Mesendoderm (in vitro differentiated cells): ENCODE measurements at regions not wholly inside any gene's neighbourhood (a gene's known extent, or its start where the extent isn't known, plus 50 kb on each side); places are given as distances from the start of the nearest gene placed in this dataset.
A peak's percentile ranks its signal among the peaks of the same experiment; 100 is the strongest.

ENCODE experiments used
- DNase-seq: peaks from one replicate; pipeline ENCODE4 v3.0.0; 2013
- H2AK5ac ChIP-seq: 2 replicates; pipeline ENCODE4 v1.6.1; 2013; ENCODE audit warnings: low read length, inconsistent platforms
- H2BK120ac ChIP-seq: 2 replicates; pipeline ENCODE4 v1.6.1; 2013; ENCODE audit warnings: low read depth, mild to moderate bottlenecking, low read length, moderate library complexity, mixed read lengths
- H2BK15ac ChIP-seq: replicated peaks from 2 replicates; pipeline ENCODE4 v1.6.1; 2013; ENCODE audit warnings: low read depth, mild to moderate bottlenecking, moderate library complexity
- H2BK5ac ChIP-seq: 2 replicates; pipeline ENCODE4 v1.6.1; 2013; ENCODE audit warnings: low read length, inconsistent platforms
- H3K18ac ChIP-seq: 2 replicates; pipeline ENCODE4 v1.6.1; 2013; ENCODE audit warnings: mild to moderate bottlenecking, low read length, mixed read lengths
- H3K23ac ChIP-seq: one replicate; pipeline ENCODE4 v1.6.1; 2013; ENCODE audit warnings: low read length
- H3K27ac ChIP-seq: 2 replicates; pipeline ENCODE4 v1.5.1; 2013; ENCODE audit warnings: low read depth, mild to moderate bottlenecking, inconsistent platforms, low read length, moderate library complexity
- H3K27me3 ChIP-seq: 2 replicates; pipeline ENCODE4 v1.6.1; 2013; ENCODE audit warnings: low read length, control low read depth, mild to moderate bottlenecking, inconsistent platforms; ENCODE audit not compliant: insufficient read depth, poor library complexity
- H3K36me3 ChIP-seq: 2 replicates; pipeline ENCODE4 v1.6.1; 2013; ENCODE audit warnings: low read length, inconsistent platforms; ENCODE audit not compliant: control insufficient read depth, insufficient read depth
- H3K4ac ChIP-seq: one replicate; pipeline ENCODE4 v1.6.1; 2013; ENCODE audit warnings: low read depth, mild to moderate bottlenecking, low read length, moderate library complexity
- H3K4me1 ChIP-seq: 2 replicates; pipeline ENCODE4 v1.6.1; 2013; ENCODE audit warnings: low read depth, low read length, inconsistent platforms; ENCODE audit not compliant: control insufficient read depth
- H3K4me2 ChIP-seq: 2 replicates; pipeline ENCODE4 v1.6.1; 2013; ENCODE audit warnings: low read length
- H3K4me3 ChIP-seq: 2 replicates; pipeline ENCODE4 v1.5.1; 2013; ENCODE audit warnings: mild to moderate bottlenecking, low read length
- H3K56ac ChIP-seq: one replicate; pipeline ENCODE4 v1.6.1; 2013; ENCODE audit warnings: low read length
- H3K79me1 ChIP-seq: 2 replicates; pipeline ENCODE4 v1.6.1; 2013; ENCODE audit warnings: low read length, inconsistent platforms
- H3K79me2 ChIP-seq: 2 replicates; pipeline ENCODE4 v1.6.1; 2013; ENCODE audit warnings: mild to moderate bottlenecking, low read length; ENCODE audit not compliant: control insufficient read depth, insufficient read depth
- H3K9ac ChIP-seq: 2 replicates; pipeline ENCODE4 v1.6.1; 2013; ENCODE audit warnings: low read length, inconsistent platforms
- H4K5ac ChIP-seq: one replicate; pipeline ENCODE4 v1.6.1; 2013; ENCODE audit warnings: low read length
- H4K8ac ChIP-seq: one replicate; pipeline ENCODE4 v1.6.1; 2013; ENCODE audit warnings: low read depth, mild to moderate bottlenecking, control low read depth, low read length, moderate library complexity
- WGBS: extraction: QIAGEN DNeasy Blood & Tissue Kit; methylation state at CpG from one replicate; pipeline ENCODE4 v1.1.7; 2013; ENCODE audit warnings: low lambda C conversion rate, missing lambda C conversion rate; ENCODE audit not compliant: insufficient coverage; ENCODE audit errors: extremely low coverage; 5-methylcytosine and 5-hydroxymethylcytosine counted together

GRCh38 chr13:80840316-80840976, 499.5 kb upstream of the SPRY2 start:
- Histone ChIP-seq H3K36me3 (no peaks in the 10 kb centered on the region), H2BK15ac (no peak overlapping the region), H2AK5ac (no peak overlapping the region), H3K4me1 (no peaks in the 10 kb centered on the region), H2BK5ac (no peak overlapping the region), H3K23ac (no peak overlapping the region), H3K27ac (no peak overlapping the region), H3K27me3 (no peaks in the 10 kb centered on the region), H3K18ac (no peak overlapping the region), H4K8ac (no peak overlapping the region), H3K56ac (peak overlapping the region; percentile 22), H3K4ac (no peak overlapping the region), H3K4me3 (no peak overlapping the region), H4K5ac (no peak overlapping the region), H3K79me2 (no peaks in the 10 kb centered on the region), H3K9ac (no peak overlapping the region), H3K4me2 (no peak overlapping the region), H2BK120ac (no peak overlapping the region), H3K79me1 (no peaks in the 10 kb centered on the region)
- DNase-seq, result peak; percentile 70
- WGBS, result no CpG with 5 or more reads among the region's 7 CpGs

GRCh38 chr13:80835902-80836301, 495.0 kb upstream of the SPRY2 start:
- DNase-seq, result no peak
- H2BK15ac ChIP-seq, result no peak overlapping the region
- H3K4me3 ChIP-seq, result no peak overlapping the region
- H3K36me3 ChIP-seq, result no peaks in the 10 kb centered on the region
- no peak overlapping the region for H3K23ac ChIP-seq
- no peak overlapping the region for H2AK5ac ChIP-seq
- H3K4me2 ChIP-seq, result no peak overlapping the region
- H3K27ac ChIP-seq, result no peak overlapping the region
- H3K27me3 ChIP-seq, result no peaks in the 10 kb centered on the region
- no peaks in the 10 kb centered on the region for H3K4me1 ChIP-seq
- H3K9ac ChIP-seq, result no peak overlapping the region
- no peak overlapping the region for H2BK120ac ChIP-seq
- H3K4ac ChIP-seq, result no peak overlapping the region
- no peak overlapping the region for H3K56ac ChIP-seq
- no peak overlapping the region for H4K8ac ChIP-seq
- no peak overlapping the region for H2BK5ac ChIP-seq
- H4K5ac ChIP-seq, result no peak overlapping the region
- no peaks in the 10 kb centered on the region for H3K79me2 ChIP-seq
- H3K18ac ChIP-seq, result no peak overlapping the region
- H3K79me1 ChIP-seq, result no peaks in the 10 kb centered on the region

- Histone ChIP-seq H3K4ac (no peak overlapping the region), H3K9ac (no peak overlapping the region), H2BK120ac (no peak overlapping the region), H3K79me2 (no peaks in the 10 kb centered on the region), H3K27ac (no peak overlapping the region), H3K36me3 (no peaks in the 10 kb centered on the region), H4K5ac (no peak overlapping the region), H2AK5ac (no peak overlapping the region), H3K27me3 (no peaks in the 10 kb centered on the region), H2BK5ac (no peak overlapping the region), H3K4me2 (no peak overlapping the region), H3K4me1 (no peaks in the 10 kb centered on the region), H3K56ac (no peak overlapping the region), H4K8ac (no peak overlapping the region), H3K79me1 (no peaks in the 10 kb centered on the region), H3K18ac (no peak overlapping the region), H3K23ac (no peak overlapping the region), H2BK15ac (no peak overlapping the region), H3K4me3 (no peak overlapping the region)
- no peak for DNase-seq
Observed at GRCh38 chr13:80830431-80830830, 489.5 kb upstream of the SPRY2 start.

GRCh38 chr13:80828759-80829158, 487.8 kb upstream of the SPRY2 start:
- Histone ChIP-seq H3K56ac (no peak overlapping the region), H3K4me2 (no peak overlapping the region), H4K8ac (no peak overlapping the region), H3K23ac (no peak overlapping the region), H3K79me2 (no peaks in the 10 kb centered on the region), H3K4ac (no peak overlapping the region), H3K36me3 (no peaks in the 10 kb centered on the region), H3K4me3 (no peak overlapping the region), H2AK5ac (no peak overlapping the region), H3K27ac (no peak overlapping the region), H2BK120ac (no peak overlapping the region), H2BK5ac (no peak overlapping the region), H3K79me1 (no peaks in the 10 kb centered on the region), H4K5ac (no peak overlapping the region), H3K4me1 (no peaks in the 10 kb centered on the region), H2BK15ac (no peak overlapping the region), H3K18ac (no peak overlapping the region), H3K9ac (no peak overlapping the region), H3K27me3 (no peaks in the 10 kb centered on the region)
- WGBS, result no CpG with 5 or more reads among the region's 2 CpGs
- no peak for DNase-seq

GRCh38 chr13:80825276-80825675, 484.4 kb upstream of the SPRY2 start:
- Histone ChIP-seq H3K4me3 (no peak overlapping the region), H3K23ac (no peak overlapping the region), H2BK120ac (no peak overlapping the region), H3K4me2 (no peak overlapping the region), H3K36me3 (no peaks in the 10 kb centered on the region), H2BK5ac (no peak overlapping the region), H3K4ac (no peak overlapping the region), H2AK5ac (no peak overlapping the region), H3K9ac (no peak overlapping the region), H3K4me1 (no peaks in the 10 kb centered on the region), H4K8ac (no peak overlapping the region), H4K5ac (no peak overlapping the region), H3K56ac (no peak overlapping the region), H3K18ac (no peak overlapping the region), H3K27ac (no peak overlapping the region), H3K79me1 (no peaks in the 10 kb centered on the region), H3K79me2 (no peaks in the 10 kb centered on the region), H2BK15ac (no peak overlapping the region), H3K27me3 (no peaks in the 10 kb centered on the region)
- WGBS, result no CpG with 5 or more reads among the region's 1 CpG
- no peak for DNase-seq

- no peak overlapping the region for H4K5ac ChIP-seq
- no peak overlapping the region for H2BK15ac ChIP-seq
- H3K27me3 ChIP-seq, result no peaks in the 10 kb centered on the region
- no peak overlapping the region for H4K8ac ChIP-seq
- no peak overlapping the region for H3K56ac ChIP-seq
- WGBS, result no CpG with 5 or more reads among the region's 1 CpG
- H3K79me2 ChIP-seq, result no peaks in the 10 kb centered on the region
- no peak for DNase-seq
- H3K4ac ChIP-seq, result no peak overlapping the region
- no peaks in the 10 kb centered on the region for H3K79me1 ChIP-seq
- H2AK5ac ChIP-seq, result no peak overlapping the region
- H2BK5ac ChIP-seq, result no peak overlapping the region
- H3K27ac ChIP-seq, result no peak overlapping the region
- no peak overlapping the region for H3K9ac ChIP-seq
- no peak overlapping the region for H3K4me3 ChIP-seq
- H3K4me1 ChIP-seq, result no peaks in the 10 kb centered on the region
- no peak overlapping the region for H3K4me2 ChIP-seq
- H3K36me3 ChIP-seq, result no peaks in the 10 kb centered on the region
- H3K18ac ChIP-seq, result no peak overlapping the region
- H2BK120ac ChIP-seq, result no peak overlapping the region
- no peak overlapping the region for H3K23ac ChIP-seq
Observed at GRCh38 chr13:80824229-80824628, 483.3 kb upstream of the SPRY2 start.
